RWPE1 (cell line): ENCODE measurements at regions not wholly inside any gene's neighbourhood (a gene's known extent, or its start where the extent isn't known, plus 50 kb on each side); places are given as distances from the start of the nearest gene placed in this dataset.
"Not testable (repeated sequence)": the region's sequence is repeated elsewhere in the genome, so short reads cannot be mapped to it uniquely, and the experiment has no call there.

Experiments used
- CTCF ChIA-PET: fragments of 350-600 bp; sonication (Branson Sonifier 250); formaldehyde crosslinking; extraction: SDS; loops from one replicate; lab custom pipeline; 2021; lab: Yijun Ruan, JAX
- POLR2A ChIA-PET: fragments of 400-600 bp; formaldehyde crosslinking; extraction: SDS; loops from one replicate; lab custom pipeline; 2020; ENCODE audit warnings: antibody characterized with exemption; ENCODE audit not compliant: low non-redundant PET; lab: Yijun Ruan, JAX
- DNase-seq: peaks from one replicate; pipeline ENCODE4 v3.0.0; 2012; ENCODE audit warnings: low spot score
- H3K27ac ChIP-seq: fragments of 450-650 bp; 2 replicates; pipeline ENCODE4 v1.5.1; 2017
- CTCF ChIP-seq: fragments of 450-650 bp; conservative IDR thresholded peaks from 2 replicates; pipeline ENCODE4 v1.5.1; 2017; ENCODE audit warnings: low read depth, mild to moderate bottlenecking

DNA sequence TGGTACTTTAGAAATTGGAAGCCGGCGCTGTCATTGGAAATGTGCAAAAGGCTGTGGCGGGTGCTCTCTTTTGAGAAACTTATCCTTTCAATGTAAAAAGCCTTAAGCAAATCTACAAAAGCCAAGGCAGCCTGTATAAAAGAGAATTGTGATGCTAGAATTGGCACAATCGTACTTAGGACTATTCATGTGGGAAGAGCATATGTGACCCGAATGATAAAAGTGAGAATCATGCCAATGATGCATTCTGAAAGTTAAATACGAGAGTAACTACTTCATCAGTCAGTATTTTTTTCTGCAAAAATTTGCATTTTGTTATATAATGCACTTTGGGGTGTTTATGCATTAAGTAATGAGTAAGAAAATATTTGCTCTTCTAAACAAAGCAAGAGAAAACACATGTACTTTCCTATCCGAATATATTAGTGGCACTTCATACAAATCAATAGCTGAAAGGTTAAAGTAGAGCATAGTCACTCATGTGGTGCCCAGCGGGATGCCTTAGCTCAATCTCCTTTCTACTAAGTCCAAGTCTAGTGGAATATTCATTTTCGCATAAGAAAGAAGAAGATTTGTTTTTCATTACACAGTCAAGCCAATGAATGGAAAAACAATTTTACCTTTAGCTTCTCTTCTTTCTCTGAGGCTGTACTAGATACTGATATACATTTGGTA, 1256.6 kb upstream of the B3GALT2 start:
- DNase-seq, result no peak
- H3K27ac ChIP-seq, result no peak overlapping the region
- POLR2A ChIA-PET, result no interaction called here
- CTCF ChIA-PET, result no interaction called here
- no peak for TF ChIP-seq CTCF

DNA sequence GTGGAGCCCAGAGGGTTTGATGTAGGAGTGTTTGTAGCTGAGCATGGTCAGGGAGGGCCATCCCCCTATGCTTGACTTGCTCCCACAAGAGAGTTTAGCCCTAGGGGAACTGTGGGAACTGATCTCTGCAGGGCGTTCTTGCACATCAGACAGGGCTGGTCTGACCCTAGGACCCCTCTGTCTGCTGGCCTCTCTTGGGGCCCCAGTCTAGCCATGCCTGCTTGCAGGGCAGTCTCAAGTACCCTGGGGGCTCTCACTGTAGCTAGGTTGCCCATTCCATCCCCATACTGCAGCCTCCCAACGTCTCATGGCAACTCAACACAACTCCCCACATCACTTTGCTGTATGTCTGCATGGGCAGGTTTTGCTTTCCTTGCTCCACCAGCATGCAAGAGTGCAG, 1250.7 kb upstream of the B3GALT2 start:
- ChIA-PET CTCF (no interaction called here), POLR2A (no interaction called here)
- no peak overlapping the region for H3K27ac ChIP-seq
- DNase-seq, result no peak
- TF ChIP-seq CTCF, result no peak

DNA sequence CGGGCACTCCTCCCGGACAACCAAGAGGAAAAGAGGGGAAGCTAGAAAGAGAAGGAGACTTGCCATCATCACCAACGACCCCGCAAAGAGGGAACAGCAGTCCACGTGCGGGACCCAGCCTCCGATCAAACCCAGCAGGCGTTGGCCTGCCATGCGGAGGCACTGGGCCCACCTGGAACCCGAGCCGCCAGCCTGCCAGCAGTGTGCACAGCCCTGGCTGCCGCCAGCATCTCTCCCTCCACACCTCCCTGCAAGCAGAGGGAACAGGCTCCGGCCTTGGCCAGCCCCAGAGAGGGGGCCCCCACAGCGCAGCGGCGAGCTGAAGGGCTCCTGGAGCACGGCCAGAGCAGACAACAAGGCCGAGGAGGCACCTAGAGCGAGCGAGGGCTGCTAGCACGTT, 1244.7 kb upstream of the B3GALT2 start:
- CTCF ChIA-PET, result interaction anchor here (0.6 to 0.7 kb wide), 2 partner anchors 137 to 945 kb away, joined by 3 read pairs; no protein-coding TSS in a partner anchor
- no peak for DNase-seq

GRCh38 chr1:194420706-194421105, 1234.3 kb upstream of the B3GALT2 start:
- ChIA-PET CTCF (no interaction called here), POLR2A (no interaction called here)
- H3K27ac ChIP-seq, result no peak overlapping the region
- no peak for TF ChIP-seq CTCF
- no peak for DNase-seq

More for the DNA sequence above, 1244.7 kb upstream of the B3GALT2 start:
- H3K27ac ChIP-seq, result no peak overlapping the region
- no peak for TF ChIP-seq CTCF
- POLR2A ChIA-PET, result no interaction called here

GRCh38 chr1:194419721-194420120, 1233.3 kb upstream of the B3GALT2 start:
- no peak for DNase-seq
- H3K27ac ChIP-seq, result no peak overlapping the region
- POLR2A ChIA-PET, result no interaction called here
- TF ChIP-seq CTCF, result no peak
- CTCF ChIA-PET, result interaction anchor here (0.6 kb wide), 1 partner anchor 845 kb away, joined by 3 read pairs; no protein-coding TSS in a partner anchor

DNA sequence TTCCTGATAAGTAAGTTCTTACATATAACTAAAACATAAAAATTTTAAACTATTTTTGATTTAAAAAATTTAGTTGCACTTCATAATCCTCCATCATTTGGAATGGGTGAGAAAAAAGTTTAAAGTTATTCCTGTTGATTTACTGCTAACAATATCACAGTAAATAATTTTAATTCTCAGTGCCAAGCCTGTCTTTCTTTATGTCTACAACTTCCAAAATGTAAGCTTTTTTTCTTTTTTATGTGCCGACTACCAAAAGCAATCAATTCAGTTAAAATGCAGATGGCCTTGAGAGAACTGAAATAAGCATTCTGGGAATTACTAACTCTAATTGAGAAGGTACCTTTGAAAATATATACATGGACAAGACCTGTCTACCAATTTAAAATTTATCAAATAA, 1224.3 kb upstream of the B3GALT2 start:
- POLR2A ChIA-PET, result no interaction called here

GRCh38 chr1:194407238-194407637, 1220.8 kb upstream of the B3GALT2 start:
- POLR2A ChIA-PET, H3K27ac ChIP-seq: not testable (repeated sequence)
- DNase-seq, result peak; percentile 12
- CTCF ChIA-PET, result interaction anchor here (0.6 to 0.7 kb wide), 2 partner anchors 667 to 731 kb away, joined by 3 read pairs; no protein-coding TSS in a partner anchor

More for the DNA sequence above, 1224.3 kb upstream of the B3GALT2 start:
- CTCF ChIA-PET, result interaction anchor here (0.6 to 0.7 kb wide), 2 partner anchors 60 to 1919 kb away, joined by 4 to 7 read pairs; no protein-coding TSS in a partner anchor
- TF ChIP-seq CTCF, result no peak
- no peak for DNase-seq
- no peak overlapping the region for H3K27ac ChIP-seq
